IMR-90 (cell line): ENCODE measurements at regions not wholly inside any gene's neighbourhood (a gene's known extent, or its start where the extent isn't known, plus 50 kb on each side); places are given as distances from the start of the nearest gene placed in this dataset.

Experiments used
- ATAC-seq: fragments of 200-7000 bp; cut with Tn5 transposase; 2 replicates; pipeline ENCODE4 v1.9.1; 2020; ENCODE audit warnings: low read depth, mild to moderate bottlenecking, moderate library complexity
- BruUV-seq: library from RNA; stranded (reverse); fragments of 400-500 nt; replicated peaks from 2 replicates; lab custom pipeline; 2021; lab: Mats Ljungman, UMichigan
- CTCF ChIA-PET: fragments of 300-600 bp; formaldehyde crosslinking; extraction: SDS; loops from one replicate; lab custom pipeline; 2021; ENCODE audit warnings: antibody characterized with exemption; lab: Yijun Ruan, JAX
- POLR2A ChIA-PET: fragments of 300-600 bp; sonication (Branson Sonifier 250); formaldehyde crosslinking; loops from one replicate; lab custom pipeline; 2022; ENCODE audit warnings: antibody characterized with exemption; ENCODE audit not compliant: unreplicated experiment; lab: Charles Lee
- DNase-seq: peaks from one replicate; pipeline ENCODE4 v3.0.0; 2013
- H2AFZ ChIP-seq: replicated peaks from 2 replicates; pipeline ENCODE3; 2013; ENCODE audit warnings: low read length, mild to moderate bottlenecking; ENCODE audit not compliant: poor library complexity
- H2AK5ac ChIP-seq: 2 replicates; pipeline ENCODE4 v1.6.1; 2013; ENCODE audit warnings: low read depth, low read length, inconsistent platforms
- H2AK9ac ChIP-seq: replicated peaks from 2 replicates; pipeline ENCODE3; 2013; ENCODE audit warnings: mild to moderate bottlenecking, low read depth, low read length, moderate library complexity; ENCODE audit not compliant: poor library complexity
- H2BK120ac ChIP-seq: 2 replicates; pipeline ENCODE4 v1.6.1; 2013; ENCODE audit warnings: low read depth, low read length, inconsistent platforms
- H2BK15ac ChIP-seq: 3 replicates; pipeline ENCODE4 v1.6.1; 2013; ENCODE audit warnings: low read depth, low read length, inconsistent platforms
- H2BK20ac ChIP-seq: 2 replicates; pipeline ENCODE4 v1.6.1; 2013; ENCODE audit warnings: low read depth, mild to moderate bottlenecking, inconsistent platforms, low read length, moderate library complexity
- H2BK5ac ChIP-seq: 2 replicates; pipeline ENCODE4 v1.6.1; 2013; ENCODE audit warnings: mild to moderate bottlenecking, low read depth, low read length, inconsistent platforms; ENCODE audit not compliant: poor library complexity, severe bottlenecking
- H3K14ac ChIP-seq: replicated peaks from 2 replicates; pipeline ENCODE4 v1.6.1; 2013; ENCODE audit warnings: low read depth, low read length, inconsistent platforms
- H3K18ac ChIP-seq: 2 replicates; pipeline ENCODE4 v1.6.1; 2013; ENCODE audit warnings: low read depth, low read length, control low read depth
- H3K23ac ChIP-seq: 2 replicates; pipeline ENCODE4 v1.6.1; 2013; ENCODE audit warnings: low read depth, low read length, inconsistent platforms
- H3K27ac ChIP-seq: 2 replicates; pipeline ENCODE4 v1.5.1; 2013; ENCODE audit warnings: mild to moderate bottlenecking, control low read depth, low read length; ENCODE audit not compliant: insufficient read depth
- H3K27me3 ChIP-seq: 2 replicates; pipeline ENCODE4 v1.6.1; 2013; ENCODE audit warnings: low read length; ENCODE audit not compliant: control insufficient read depth, insufficient read depth
- H3K36me3 ChIP-seq: 2 replicates; pipeline ENCODE4 v1.6.1; 2013; ENCODE audit warnings: low read length, mixed read lengths; ENCODE audit not compliant: control insufficient read depth, insufficient read depth
- H3K4ac ChIP-seq: 2 replicates; pipeline ENCODE4 v1.6.1; 2013; ENCODE audit warnings: low read depth, low read length, inconsistent platforms
- H3K4me1 ChIP-seq: 2 replicates; pipeline ENCODE4 v1.6.1; 2013; ENCODE audit warnings: low read length, mixed read lengths; ENCODE audit not compliant: control insufficient read depth, insufficient read depth
- H3K4me2 ChIP-seq: 2 replicates; pipeline ENCODE4 v1.6.1; 2013; ENCODE audit warnings: low read depth, mild to moderate bottlenecking, control low read depth, low read length, moderate library complexity
- H3K4me3 ChIP-seq: 2 replicates; pipeline ENCODE4 v1.5.1; 2013; ENCODE audit warnings: low read depth, mild to moderate bottlenecking, control low read depth, low read length, moderate library complexity; ENCODE audit not compliant: insufficient read depth
- H3K56ac ChIP-seq: 2 replicates; pipeline ENCODE4 v1.6.1; 2013; ENCODE audit warnings: low read length, inconsistent platforms; ENCODE audit not compliant: insufficient read depth; ENCODE audit errors: extremely low read depth
- H3K79me1 ChIP-seq, 2 experiments: 2 replicates each; pipeline ENCODE4 v1.6.1; 2013; ENCODE audit warnings: low read length in 2 of 2, inconsistent platforms in 1 of 2, low read depth in 1 of 2
- H3K9ac ChIP-seq: 2 replicates; pipeline ENCODE4 v1.6.1; 2013; ENCODE audit warnings: low read depth, low read length, control low read depth
- H3K9me1 ChIP-seq: 2 replicates; pipeline ENCODE4 v1.6.1; 2013; ENCODE audit warnings: low read length, inconsistent platforms; ENCODE audit not compliant: insufficient read depth
- H3K9me3 ChIP-seq: 2 replicates; pipeline ENCODE4 v1.6.1; 2013; ENCODE audit warnings: low read length; ENCODE audit not compliant: control insufficient read depth, insufficient read depth
- H4K20me1 ChIP-seq: 2 replicates; pipeline ENCODE4 v1.6.1; 2013; ENCODE audit warnings: low read length, inconsistent platforms; ENCODE audit not compliant: insufficient read depth
- H4K5ac ChIP-seq: 2 replicates; pipeline ENCODE4 v1.6.1; 2013; ENCODE audit warnings: mild to moderate bottlenecking, low read depth, low read length, control low read depth
- H4K8ac ChIP-seq, 2 experiments: 2 replicates each; pipeline ENCODE4 v1.6.1; 2013; ENCODE audit warnings: low read depth in 2 of 2, low read length in 2 of 2, control low read depth in 1 of 2, inconsistent platforms in 1 of 2
- H4K91ac ChIP-seq: 2 replicates; pipeline ENCODE4 v1.6.1; 2013; ENCODE audit warnings: low read depth, low read length, inconsistent platforms; ENCODE audit not compliant: insufficient read depth
- BHLHE40 ChIP-seq: fragments of 150-350 bp; IDR thresholded peaks from 2 replicates; pipeline ENCODE4 v1.6.1; 2016; ENCODE audit warnings: mild to moderate bottlenecking, low read depth, low read length
- CEBPB ChIP-seq: IDR thresholded peaks from 2 replicates; pipeline ENCODE4 v1.6.1; 2012; ENCODE audit warnings: low read depth, low read length, improper control_type of control experiment
- CHD1 ChIP-seq: IDR thresholded peaks from 2 replicates; pipeline ENCODE4 v1.6.1; 2012; ENCODE audit warnings: low read depth, low read length, improper control_type of control experiment
- ELK1 ChIP-seq: fragments of 150-350 bp; IDR thresholded peaks from 2 replicates; pipeline ENCODE4 v1.6.1; 2016; ENCODE audit warnings: low read depth, mild to moderate bottlenecking, low read length, moderate library complexity, borderline replicate concordance
- FOS ChIP-seq: fragments of 150-350 bp; IDR thresholded peaks from 2 replicates; pipeline ENCODE4 v1.6.1; 2016; ENCODE audit warnings: low read depth, low read length
- MAFK ChIP-seq: IDR thresholded peaks from 2 replicates; pipeline ENCODE4 v1.6.1; 2012; ENCODE audit warnings: low read depth, low read length, improper control_type of control experiment
- MAZ ChIP-seq: IDR thresholded peaks from 2 replicates; pipeline ENCODE4 v1.6.1; 2012; ENCODE audit warnings: low read depth, mild to moderate bottlenecking, low read length, improper control_type of control experiment, moderate library complexity, borderline replicate concordance
- MXI1 ChIP-seq: IDR thresholded peaks from 2 replicates; pipeline ENCODE4 v1.6.1; 2012; ENCODE audit warnings: low read depth, mild to moderate bottlenecking, low read length, moderate library complexity, borderline replicate concordance
- RAD21 ChIP-seq: IDR thresholded peaks from 2 replicates; pipeline ENCODE4 v1.6.1; 2012; ENCODE audit warnings: low read length, improper control_type of control experiment
- RCOR1 ChIP-seq: IDR thresholded peaks from 2 replicates; pipeline ENCODE4 v1.6.1; 2012; ENCODE audit warnings: mild to moderate bottlenecking, low read length, improper control_type of control experiment; ENCODE audit not compliant: insufficient replicate concordance
- RFX5 ChIP-seq: IDR thresholded peaks from 2 replicates; pipeline ENCODE4 v1.8.0; 2012; ENCODE audit warnings: low read depth, mild to moderate bottlenecking, low read length, moderate library complexity
- SMC3 ChIP-seq: fragments of 150-350 bp; IDR thresholded peaks from 2 replicates; pipeline ENCODE4 v1.6.1; 2016; ENCODE audit warnings: low read depth, mild to moderate bottlenecking, antibody characterized with exemption, low read length, moderate library complexity
- USF2 ChIP-seq: fragments of 150-350 bp; IDR thresholded peaks from 2 replicates; pipeline ENCODE4 v1.6.1; 2017; ENCODE audit warnings: mild to moderate bottlenecking, antibody characterized with exemption, low read length, low read depth
- WGBS, 2 experiments: methylation state at CpG; one replicate each; pipeline versions ENCODE4 v1.1.5 to v1.1.7; 2013; ENCODE audit warnings: missing lambda C conversion rate in 2 of 2; ENCODE audit not compliant: insufficient read length in 1 of 2; ENCODE audit errors: extremely low coverage in 2 of 2; 5-methylcytosine and 5-hydroxymethylcytosine counted together
- dilution Hi-C: fragments of 300-500 bp; cut with HindIII; formaldehyde crosslinking; loops from one replicate; pipeline ENCODE4 v1.14.3; 2018; ENCODE audit warnings: low sequenced_read_pairs; ENCODE audit not compliant: unreplicated experiment
- in situ Hi-C: fragments of 300-500 bp; cut with MboI; formaldehyde crosslinking; loops from 3 replicates; pipeline ENCODE4 v1.14.3; 2019; ENCODE audit warnings: low sequenced_read_pairs, inconsistent platforms, mixed read lengths
- intact Hi-C: fragments of 100-400 bp; cut with micrococcal nuclease; formaldehyde crosslinking; loops from 2 replicates; pipeline ENCODE4 v1.10.0; 2022
- TF ChIP-seq, protein P1 (sequence below): conservative IDR thresholded peaks from 2 replicates; pipeline ENCODE4 v1.5.1; 2012; ENCODE audit warnings: mild to moderate bottlenecking, low read depth, low read length, improper control_type of control experiment

GRCh38 chr1:29892247-29892646 lies 655.9 kb downstream of the PTPRU start:
- no TSS peak for BruUV-seq
- no peaks in the 10 kb centered on the region; the same call in 1 of the 2 replicates for H3K27me3 ChIP-seq
- H2BK5ac ChIP-seq: no peak overlapping the region
- no peak overlapping the region for H2AK5ac ChIP-seq
- TF ChIP-seq SMC3 (no peak), BHLHE40 (no peak), ELK1 (no peak), FOS (no peak), MXI1 (no peak), CEBPB (no peak), RCOR1 (no peak), RFX5 (no peak), MAZ (no peak), USF2 (no peak), CHD1 (no peak), RAD21 (no peak), MAFK (no peak)
- TF ChIP-seq, protein P1, sequence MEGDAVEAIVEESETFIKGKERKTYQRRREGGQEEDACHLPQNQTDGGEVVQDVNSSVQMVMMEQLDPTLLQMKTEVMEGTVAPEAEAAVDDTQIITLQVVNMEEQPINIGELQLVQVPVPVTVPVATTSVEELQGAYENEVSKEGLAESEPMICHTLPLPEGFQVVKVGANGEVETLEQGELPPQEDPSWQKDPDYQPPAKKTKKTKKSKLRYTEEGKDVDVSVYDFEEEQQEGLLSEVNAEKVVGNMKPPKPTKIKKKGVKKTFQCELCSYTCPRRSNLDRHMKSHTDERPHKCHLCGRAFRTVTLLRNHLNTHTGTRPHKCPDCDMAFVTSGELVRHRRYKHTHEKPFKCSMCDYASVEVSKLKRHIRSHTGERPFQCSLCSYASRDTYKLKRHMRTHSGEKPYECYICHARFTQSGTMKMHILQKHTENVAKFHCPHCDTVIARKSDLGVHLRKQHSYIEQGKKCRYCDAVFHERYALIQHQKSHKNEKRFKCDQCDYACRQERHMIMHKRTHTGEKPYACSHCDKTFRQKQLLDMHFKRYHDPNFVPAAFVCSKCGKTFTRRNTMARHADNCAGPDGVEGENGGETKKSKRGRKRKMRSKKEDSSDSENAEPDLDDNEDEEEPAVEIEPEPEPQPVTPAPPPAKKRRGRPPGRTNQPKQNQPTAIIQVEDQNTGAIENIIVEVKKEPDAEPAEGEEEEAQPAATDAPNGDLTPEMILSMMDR: no peak
- H3K23ac ChIP-seq: no peak overlapping the region
- no peaks in the 10 kb centered on the region for H4K20me1 ChIP-seq
- no peak overlapping the region for H3K18ac ChIP-seq
- WGBS, 2 experiments: no CpG with 5 or more reads among the region's 1 CpG
- H3K4me1 ChIP-seq: no peaks in the 10 kb centered on the region
- H3K36me3 ChIP-seq: no peaks in the 10 kb centered on the region
- no peak overlapping the region for H2BK20ac ChIP-seq
- no peak for DNase-seq
- H3K4me2 ChIP-seq: no peak overlapping the region
- H3K14ac ChIP-seq: no peak overlapping the region
- no peaks in the 10 kb centered on the region for H3K9me3 ChIP-seq
- H3K79me1 ChIP-seq: no peaks in the 10 kb centered on the region
- no peak overlapping the region for H3K9ac ChIP-seq
- intact Hi-C loops (no loop called here), dilution Hi-C loops (no loop called here), in situ Hi-C loops (no loop called here)
- no peak overlapping the region for H3K4ac ChIP-seq
- no peak overlapping the region for H2BK120ac ChIP-seq
- no peak overlapping the region for H2AFZ ChIP-seq
- no peak overlapping the region for H3K56ac ChIP-seq
- H2AK9ac ChIP-seq: no peak overlapping the region
- no peak overlapping the region for H4K91ac ChIP-seq
- no peak overlapping the region for H4K5ac ChIP-seq
- H2BK15ac ChIP-seq: no peak overlapping the region
- no peak overlapping the region for H4K8ac ChIP-seq
- POLR2A ChIA-PET: no interaction called here
- CTCF ChIA-PET: no interaction called here
- no peak for ATAC-seq
- H3K4me3 ChIP-seq: no peak overlapping the region
- H3K9me1 ChIP-seq: no peaks in the 10 kb centered on the region
- no peak overlapping the region for H3K27ac ChIP-seq
